ENCODE measurements at regions not wholly inside any gene's neighbourhood (a gene's known extent, or its start where the extent isn't known, plus 50 kb on each side); places are given as distances from the start of the nearest gene placed in this dataset.

DNA sequence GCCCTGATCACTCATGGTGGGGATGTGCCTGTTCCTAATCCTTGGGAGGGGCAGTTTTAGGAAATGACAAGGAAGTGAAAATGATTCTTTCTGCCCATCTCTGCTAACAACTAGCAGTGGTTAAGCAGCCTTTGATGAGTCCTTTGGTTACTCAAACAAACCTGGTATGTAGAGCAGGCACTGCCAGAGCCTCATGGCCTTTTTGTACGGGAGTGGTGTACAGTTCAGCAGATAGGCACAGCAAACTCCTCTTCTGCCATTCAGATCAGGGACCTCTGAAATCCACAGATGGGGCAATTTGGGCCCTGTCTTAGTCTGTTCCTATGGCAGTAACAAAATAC, 66.2 kb downstream of the FZD4 start:
- no peak for DNase-seq
- Histone ChIP-seq H3K27me3 (no peaks in the 10 kb centered on the region), H3K27ac (no peak overlapping the region), H3K4me3 (no peak overlapping the region), H3K36me3 (replicated peaks in 1 of 2) (no peaks in the 10 kb centered on the region), H3K4me1 (replicated peaks in 1 of 2) (no peaks in the 10 kb centered on the region), H3K9me3 (replicated peaks in 1 of 3) (no peaks in the 10 kb centered on the region)
- TF ChIP-seq, protein P1, sequence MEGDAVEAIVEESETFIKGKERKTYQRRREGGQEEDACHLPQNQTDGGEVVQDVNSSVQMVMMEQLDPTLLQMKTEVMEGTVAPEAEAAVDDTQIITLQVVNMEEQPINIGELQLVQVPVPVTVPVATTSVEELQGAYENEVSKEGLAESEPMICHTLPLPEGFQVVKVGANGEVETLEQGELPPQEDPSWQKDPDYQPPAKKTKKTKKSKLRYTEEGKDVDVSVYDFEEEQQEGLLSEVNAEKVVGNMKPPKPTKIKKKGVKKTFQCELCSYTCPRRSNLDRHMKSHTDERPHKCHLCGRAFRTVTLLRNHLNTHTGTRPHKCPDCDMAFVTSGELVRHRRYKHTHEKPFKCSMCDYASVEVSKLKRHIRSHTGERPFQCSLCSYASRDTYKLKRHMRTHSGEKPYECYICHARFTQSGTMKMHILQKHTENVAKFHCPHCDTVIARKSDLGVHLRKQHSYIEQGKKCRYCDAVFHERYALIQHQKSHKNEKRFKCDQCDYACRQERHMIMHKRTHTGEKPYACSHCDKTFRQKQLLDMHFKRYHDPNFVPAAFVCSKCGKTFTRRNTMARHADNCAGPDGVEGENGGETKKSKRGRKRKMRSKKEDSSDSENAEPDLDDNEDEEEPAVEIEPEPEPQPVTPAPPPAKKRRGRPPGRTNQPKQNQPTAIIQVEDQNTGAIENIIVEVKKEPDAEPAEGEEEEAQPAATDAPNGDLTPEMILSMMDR (IDR thresholded peaks at IDR 0.05), result no peak
- TF ChIP-seq POLR2A (IDR thresholded peaks at IDR 0.05), result no peak
- intact Hi-C loops (cut with DNase I), result no loop called here
- WGBS, 4 donors, result 60 to 86% (median 81%) methylated on average over 1 of the region's 1 CpG

DNA sequence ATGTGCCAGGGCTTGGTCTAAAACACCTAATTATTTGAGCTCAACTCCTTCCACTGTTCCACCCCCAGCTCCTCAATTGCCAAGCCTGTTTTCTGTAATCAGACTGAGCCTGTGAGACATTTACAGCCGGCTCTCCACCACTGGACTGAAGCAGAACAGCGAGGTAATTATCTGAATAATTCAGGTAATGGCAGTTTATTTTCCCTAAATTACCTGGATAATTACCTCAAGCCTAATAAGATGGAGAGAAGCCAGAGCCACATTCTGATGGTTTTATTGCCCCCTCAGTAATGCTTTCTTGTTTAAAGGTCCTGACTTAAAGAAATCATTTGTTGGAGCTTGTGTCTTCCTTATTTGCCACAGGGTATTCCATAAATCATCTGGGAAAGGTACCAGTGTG, 64.2 kb downstream of the FZD4 start:
- Histone ChIP-seq H3K4me1 (replicated peaks in 1 of 2) (no peaks in the 10 kb centered on the region), H3K36me3 (replicated peaks in 1 of 2) (no peaks in the 10 kb centered on the region), H3K27me3 (no peaks in the 10 kb centered on the region), H3K4me3 (no peak overlapping the region), H3K9me3 (replicated peaks in 1 of 3) (no peaks in the 10 kb centered on the region), H3K27ac (no peak overlapping the region)
- 65 to 90% (median 86%) methylated on average over 2 of the region's 2 CpGs for WGBS, 4 donors
- DNase-seq, result no peak
- no peak for TF ChIP-seq POLR2A (IDR thresholded peaks at IDR 0.05)
- TF ChIP-seq, protein P1 (IDR thresholded peaks at IDR 0.05), result no peak
- intact Hi-C loops (cut with DNase I), result no loop called here

DNA sequence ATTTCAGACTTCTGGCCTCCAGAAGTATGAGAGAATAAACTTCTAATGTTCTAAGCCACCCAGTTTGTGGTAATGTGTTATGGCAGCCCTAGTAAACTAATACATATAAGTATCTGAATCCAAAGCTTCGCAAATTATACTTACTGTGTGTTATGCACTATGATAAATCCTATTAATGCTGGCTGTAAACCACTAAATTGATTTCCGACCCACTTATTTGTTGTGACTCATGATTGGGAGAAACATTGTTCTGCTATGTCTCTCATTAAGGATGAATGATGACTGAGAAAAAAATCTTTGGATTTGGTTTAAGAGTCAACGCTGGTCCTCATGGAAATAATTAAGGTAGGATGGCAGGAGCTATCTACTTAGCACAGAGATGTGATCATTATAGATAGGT, 62.0 kb downstream of the FZD4 start:
- no peak for TF ChIP-seq POLR2A (IDR thresholded peaks at IDR 0.05)
- TF ChIP-seq, protein P1 (IDR thresholded peaks at IDR 0.05), result no peak
- no peaks in the 10 kb centered on the region for H3K27me3 ChIP-seq
- no peak for DNase-seq
- H3K27ac ChIP-seq, result no peak overlapping the region
- WGBS, 4 donors, result 60 to 93% (median 81%) methylated on average over 3 of the region's 3 CpGs
- H3K4me3 ChIP-seq, result no peak overlapping the region
- H3K4me1 ChIP-seq (replicated peaks in 1 of 2), result no peaks in the 10 kb centered on the region
- intact Hi-C loops (cut with DNase I), result no loop called here
- no peaks in the 10 kb centered on the region for H3K36me3 ChIP-seq (replicated peaks in 1 of 2)
- H3K9me3 ChIP-seq (replicated peaks in 1 of 3), result no peaks in the 10 kb centered on the region

All from adrenal gland (tissue), 9 donors.